SU-DHL-6 (cell line): ENCODE measurements at regions not wholly inside any gene's neighbourhood (a gene's known extent, or its start where the extent isn't known, plus 50 kb on each side); places are given as distances from the start of the nearest gene placed in this dataset.

Source experiments
- H2AFZ ChIP-seq: fragments of 200-600 bp; sonication (generic); 2 replicates; pipeline ENCODE4 v1.6.1; 2014; ENCODE audit warnings: low read depth, mild to moderate bottlenecking, moderate library complexity, mixed read lengths, antibody characterized with exemption, low read length; ENCODE audit not compliant: severe bottlenecking
- H3F3A ChIP-seq: fragments of 200-600 bp; shearing (Covaris generic); 2 replicates; pipeline ENCODE4 v1.6.0; 2016; ENCODE audit warnings: antibody characterized with exemption, mild to moderate bottlenecking; ENCODE audit not compliant: insufficient read depth
- H3K27ac ChIP-seq: fragments of 200-600 bp; sonication (generic); 2 replicates; pipeline ENCODE4 v1.5.1; 2016; ENCODE audit warnings: low read depth, mild to moderate bottlenecking, low read length, moderate library complexity, mixed read lengths
- H3K27me3 ChIP-seq: fragments of 200-600 bp; sonication (generic), shearing (Covaris generic); 2 replicates; pipeline ENCODE4 v1.6.0; 2014; ENCODE audit warnings: mild to moderate bottlenecking, low read length
- H3K36me3 ChIP-seq: fragments of 200-600 bp; sonication (generic); 2 replicates; pipeline ENCODE4 v1.6.1; 2014; ENCODE audit warnings: mild to moderate bottlenecking, low read length, mixed read lengths
- H3K4me2 ChIP-seq: fragments of 300-600, 200-600 bp; shearing (Covaris generic), sonication (generic); 2 replicates; pipeline ENCODE4 v1.6.0; 2014; ENCODE audit warnings: low read length, low read depth, mild to moderate bottlenecking; ENCODE audit not compliant: poor library complexity, severe bottlenecking
- H3K4me3 ChIP-seq: fragments of 200-600 bp; sonication (generic); 2 replicates; pipeline ENCODE4 v1.5.1; 2014; ENCODE audit warnings: antibody characterized with exemption, low read length, mild to moderate bottlenecking, mixed read lengths; ENCODE audit not compliant: insufficient read depth, poor library complexity, severe bottlenecking
- H3K79me2 ChIP-seq: fragments of 200-600 bp; sonication (generic); 2 replicates; pipeline ENCODE4 v1.6.1; 2014; ENCODE audit warnings: mild to moderate bottlenecking, low read length, moderate library complexity; ENCODE audit not compliant: insufficient read depth
- H3K9ac ChIP-seq: fragments of 200-600 bp; sonication (generic); 2 replicates; pipeline ENCODE4 v1.7.0; 2014; ENCODE audit warnings: mild to moderate bottlenecking, low read length
- H3K9me2 ChIP-seq: fragments of 200-600 bp; sonication (generic); replicated peaks from 2 replicates; pipeline ENCODE4 v1.6.1; 2014; ENCODE audit warnings: low read length; ENCODE audit not compliant: insufficient read depth
- H3K9me3 ChIP-seq: fragments of 200-600 bp; sonication (generic); 2 replicates; pipeline ENCODE4 v1.6.1; 2014; ENCODE audit warnings: low read length, mixed read lengths; ENCODE audit not compliant: insufficient read depth
- H4K20me1 ChIP-seq: fragments of 200-600 bp; sonication (generic); 2 replicates; pipeline ENCODE4 v1.6.1; 2014; ENCODE audit warnings: low read depth, mild to moderate bottlenecking, antibody characterized with exemption, low read length, moderate library complexity, mixed read lengths
- CTCF ChIP-seq: fragments of 200-600 bp; sonication (generic); IDR thresholded peaks from one replicate; pipeline ENCODE4 v1.5.1; 2017; ENCODE audit warnings: antibody characterized with exemption, mild to moderate bottlenecking, low read length, moderate library complexity; ENCODE audit not compliant: insufficient read depth, poor library complexity, severe bottlenecking
- EZH2phosphoT487 ChIP-seq: fragments of 200-600 bp; sonication (generic), shearing (Covaris generic); conservative IDR thresholded peaks from 2 replicates; pipeline ENCODE4 v1.6.1; 2018; ENCODE audit warnings: mild to moderate bottlenecking, antibody characterized with exemption, low read length, moderate library complexity, mixed read lengths

- no peak for TF ChIP-seq CTCF
- TF ChIP-seq EZH2phosphoT487, result no peak
- H3K27me3 ChIP-seq, result no peaks in the 10 kb centered on the region
- no peak overlapping the region for H3K4me3 ChIP-seq
- H3K9me2 ChIP-seq, result no peaks in the 10 kb centered on the region
- H3K27ac ChIP-seq, result no peak overlapping the region
- H2AFZ ChIP-seq, result no peak overlapping the region
- H3F3A ChIP-seq, result no peaks in the 10 kb centered on the region
- H3K4me2 ChIP-seq, result no peak overlapping the region
- no peaks in the 10 kb centered on the region for H3K9me3 ChIP-seq
- no peaks in the 10 kb centered on the region for H3K79me2 ChIP-seq
- no peaks in the 10 kb centered on the region for H3K36me3 ChIP-seq
- no peaks in the 10 kb centered on the region for H4K20me1 ChIP-seq
- no peak overlapping the region for H3K9ac ChIP-seq
Measured at GRCh38 chr14:30223385-30223785, 295.7 kb upstream of the PRKD1 start.

- Histone ChIP-seq H3K4me2 (no peak overlapping the region), H3K4me3 (no peak overlapping the region)
Measured at GRCh38 chr14:30223966-30224365, 296.3 kb upstream of the PRKD1 start.

GRCh38 chr14:30225176-30225575 is 297.5 kb upstream of the PRKD1 start:
- H2AFZ ChIP-seq, result no peak overlapping the region
- no peak overlapping the region for H3K27ac ChIP-seq
- H3K9me2 ChIP-seq, result no peaks in the 10 kb centered on the region
- H3K27me3 ChIP-seq, result no peaks in the 10 kb centered on the region
- no peaks in the 10 kb centered on the region for H3K9me3 ChIP-seq
- no peaks in the 10 kb centered on the region for H3F3A ChIP-seq
- H4K20me1 ChIP-seq, result no peaks in the 10 kb centered on the region
- H3K79me2 ChIP-seq, result no peaks in the 10 kb centered on the region
- no peak overlapping the region for H3K4me2 ChIP-seq
- TF ChIP-seq CTCF, result no peak
- no peak for TF ChIP-seq EZH2phosphoT487
- H3K36me3 ChIP-seq, result no peaks in the 10 kb centered on the region
- H3K4me3 ChIP-seq, result no peak overlapping the region
- no peak overlapping the region for H3K9ac ChIP-seq

More at GRCh38 chr14:30223966-30224365, 296.3 kb upstream of the PRKD1 start:
- no peak overlapping the region for H2AFZ ChIP-seq
- no peaks in the 10 kb centered on the region for H3K27me3 ChIP-seq
- H3K9me2 ChIP-seq, result no peaks in the 10 kb centered on the region
- H3K27ac ChIP-seq, result no peak overlapping the region
- no peaks in the 10 kb centered on the region for H3F3A ChIP-seq
- TF ChIP-seq EZH2phosphoT487 (no peak), CTCF (no peak)
- H3K9me3 ChIP-seq, result no peaks in the 10 kb centered on the region
- no peaks in the 10 kb centered on the region for H3K36me3 ChIP-seq
- H4K20me1 ChIP-seq, result no peaks in the 10 kb centered on the region
- no peaks in the 10 kb centered on the region for H3K79me2 ChIP-seq
- H3K9ac ChIP-seq, result no peak overlapping the region
